ENCODE measurements at regions not wholly inside any gene's neighbourhood (a gene's known extent, or its start where the extent isn't known, plus 50 kb on each side); places are given as distances from the start of the nearest gene placed in this dataset.

DNA sequence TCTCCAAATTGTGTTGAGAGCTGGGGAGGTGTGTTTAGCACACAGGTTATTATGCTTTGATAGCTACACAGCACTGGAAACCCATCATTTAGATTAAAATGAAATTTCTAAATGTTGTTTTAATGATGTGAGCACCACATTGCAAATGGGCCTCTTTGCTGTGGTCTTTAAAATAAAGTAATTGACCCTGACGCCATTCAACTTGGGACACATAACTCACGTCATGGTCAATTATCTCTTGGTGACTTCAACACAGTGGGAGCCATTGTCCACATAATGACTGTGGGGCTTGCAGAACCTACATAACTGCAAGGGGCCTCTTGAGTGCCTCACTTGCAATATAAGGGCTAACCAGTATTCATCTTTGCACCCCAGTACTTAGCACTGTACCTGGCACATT is 280.4 kb downstream of the HLX start:
- POLR2A ChIA-PET, result no interaction called here
- CTCF ChIA-PET, result no interaction called here

GRCh38 chr1:221161571-221162041 is 282.4 kb downstream of the HLX start:
- H3K27me3 ChIP-seq (ENCODE audit: control insufficient read depth, insufficient read depth, low read length), result no peaks in the 10 kb centered on the region
- H3K27ac ChIP-seq (ENCODE audit: low read depth, low read length), result no peak overlapping the region
- DNase-seq (ENCODE audit: low read depth, low spot score), result no peak
- H3K4me3 ChIP-seq (ENCODE audit: low read depth, low read length), result no peak overlapping the region
- TF ChIP-seq, protein P1, sequence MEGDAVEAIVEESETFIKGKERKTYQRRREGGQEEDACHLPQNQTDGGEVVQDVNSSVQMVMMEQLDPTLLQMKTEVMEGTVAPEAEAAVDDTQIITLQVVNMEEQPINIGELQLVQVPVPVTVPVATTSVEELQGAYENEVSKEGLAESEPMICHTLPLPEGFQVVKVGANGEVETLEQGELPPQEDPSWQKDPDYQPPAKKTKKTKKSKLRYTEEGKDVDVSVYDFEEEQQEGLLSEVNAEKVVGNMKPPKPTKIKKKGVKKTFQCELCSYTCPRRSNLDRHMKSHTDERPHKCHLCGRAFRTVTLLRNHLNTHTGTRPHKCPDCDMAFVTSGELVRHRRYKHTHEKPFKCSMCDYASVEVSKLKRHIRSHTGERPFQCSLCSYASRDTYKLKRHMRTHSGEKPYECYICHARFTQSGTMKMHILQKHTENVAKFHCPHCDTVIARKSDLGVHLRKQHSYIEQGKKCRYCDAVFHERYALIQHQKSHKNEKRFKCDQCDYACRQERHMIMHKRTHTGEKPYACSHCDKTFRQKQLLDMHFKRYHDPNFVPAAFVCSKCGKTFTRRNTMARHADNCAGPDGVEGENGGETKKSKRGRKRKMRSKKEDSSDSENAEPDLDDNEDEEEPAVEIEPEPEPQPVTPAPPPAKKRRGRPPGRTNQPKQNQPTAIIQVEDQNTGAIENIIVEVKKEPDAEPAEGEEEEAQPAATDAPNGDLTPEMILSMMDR (IDR thresholded peaks at IDR 0.05; ENCODE audit: low read depth, low read length), result no peak
- no peaks in the 10 kb centered on the region for H3K9me3 ChIP-seq (ENCODE audit: control insufficient read depth, insufficient read depth, low read length)
- CTCF ChIA-PET, result interaction anchor here (0.6 to 1.3 kb wide), 2 partner anchors 17 to 42 kb away, joined by 3 read pairs; no protein-coding TSS in a partner anchor
- POLR2A ChIA-PET, result no interaction called here

More for the DNA sequence above, 280.4 kb downstream of the HLX start:
- no peak for DNase-seq (ENCODE audit: low read depth, low spot score)
- Histone ChIP-seq H3K27ac (ENCODE audit: low read depth, low read length) (no peak overlapping the region), H3K27me3 (ENCODE audit: control insufficient read depth, insufficient read depth, low read length) (no peaks in the 10 kb centered on the region), H3K4me3 (ENCODE audit: low read depth, low read length) (no peak overlapping the region), H3K9me3 (ENCODE audit: control insufficient read depth, insufficient read depth, low read length) (no peaks in the 10 kb centered on the region)
- TF ChIP-seq, protein P1 (IDR thresholded peaks at IDR 0.05; ENCODE audit: low read depth, low read length), result no peak

DNA sequence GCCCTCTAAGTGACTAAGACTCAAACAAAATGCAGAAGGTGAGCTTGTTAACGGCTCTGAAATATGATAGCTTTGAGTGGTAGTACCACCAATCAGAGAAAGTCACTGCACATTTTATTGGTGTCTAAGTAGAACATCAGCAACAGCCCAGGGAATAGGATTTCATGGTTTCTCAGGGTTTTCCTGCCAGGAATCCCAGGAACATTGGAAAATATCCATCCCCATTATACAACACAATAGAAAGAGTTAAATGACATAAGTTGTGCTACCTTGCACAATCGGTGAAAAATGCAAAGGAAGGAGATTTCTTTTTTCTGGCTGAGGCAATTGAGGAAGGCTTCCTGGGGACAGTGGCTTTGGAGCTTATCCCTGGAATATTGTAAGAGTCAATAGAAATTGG is 283.1 kb downstream of the HLX start:
- Histone ChIP-seq H3K4me3 (ENCODE audit: low read depth, low read length) (no peak overlapping the region), H3K27me3 (ENCODE audit: control insufficient read depth, insufficient read depth, low read length) (no peaks in the 10 kb centered on the region), H3K27ac (ENCODE audit: low read depth, low read length) (no peak overlapping the region), H3K9me3 (ENCODE audit: control insufficient read depth, insufficient read depth, low read length) (no peaks in the 10 kb centered on the region)
- DNase-seq (ENCODE audit: low read depth, low spot score), result no peak
- CTCF ChIA-PET, result interaction anchor here (0.6 kb wide), 1 partner anchor 17 kb away, joined by 3 read pairs; no protein-coding TSS in a partner anchor
- POLR2A ChIA-PET, result no interaction called here
- TF ChIP-seq, protein P1 (IDR thresholded peaks at IDR 0.05; ENCODE audit: low read depth, low read length), result no peak

DNA sequence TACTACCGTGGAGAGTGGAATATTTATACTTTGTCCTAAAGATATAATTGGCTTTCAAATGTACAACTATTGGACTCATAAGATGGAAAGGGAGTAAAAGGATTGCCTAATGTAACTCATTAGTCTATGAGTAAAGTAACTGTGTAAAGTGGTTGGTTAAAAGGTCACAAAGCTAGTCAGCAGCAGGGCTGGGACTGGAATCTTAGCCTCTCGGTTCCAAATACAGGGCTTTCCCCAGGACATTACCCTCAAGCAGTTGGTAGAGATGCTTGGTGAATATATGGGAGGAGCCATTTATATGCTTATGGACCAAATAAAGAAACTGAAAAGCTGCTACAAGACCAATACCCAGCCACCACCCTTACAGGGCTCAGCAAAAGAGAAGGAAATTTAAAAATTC is 283.7 kb downstream of the HLX start:
- no peak for DNase-seq (ENCODE audit: low read depth, low spot score)
- Histone ChIP-seq H3K27ac (ENCODE audit: low read depth, low read length) (no peak overlapping the region), H3K4me3 (ENCODE audit: low read depth, low read length) (no peak overlapping the region), H3K27me3 (ENCODE audit: control insufficient read depth, insufficient read depth, low read length) (no peaks in the 10 kb centered on the region), H3K9me3 (ENCODE audit: control insufficient read depth, insufficient read depth, low read length) (no peaks in the 10 kb centered on the region)
- CTCF ChIA-PET, result no interaction called here
- TF ChIP-seq, protein P1 (IDR thresholded peaks at IDR 0.05; ENCODE audit: low read depth, low read length), result no peak
- POLR2A ChIA-PET, result no interaction called here

- Histone ChIP-seq H3K4me3 (ENCODE audit: low read depth, low read length) (no peak overlapping the region), H3K27ac (ENCODE audit: low read depth, low read length) (no peak overlapping the region), H3K9me3 (ENCODE audit: control insufficient read depth, insufficient read depth, low read length) (no peaks in the 10 kb centered on the region), H3K27me3 (ENCODE audit: control insufficient read depth, insufficient read depth, low read length) (no peaks in the 10 kb centered on the region)
- TF ChIP-seq, protein P1 (IDR thresholded peaks at IDR 0.05; ENCODE audit: low read depth, low read length), result no peak
- POLR2A ChIA-PET, result no interaction called here
- no peak for DNase-seq (ENCODE audit: low read depth, low spot score)
- CTCF ChIA-PET, result interaction anchor here (0.9 to 2.3 kb wide), 2 partner anchors 9 to 40 kb away, joined by 3 to 9 read pairs; no protein-coding TSS in a partner anchor
Measured at GRCh38 chr1:221164029-221164428, 284.8 kb downstream of the HLX start.

All from AG04450 (cell line).